BLaER1 (cell line): ENCODE measurements at regions not wholly inside any gene's neighbourhood (a gene's known extent, or its start where the extent isn't known, plus 50 kb on each side); places are given as distances from the start of the nearest gene placed in this dataset.

Experiments
- H3K27ac ChIP-seq: shearing (Covaris generic); formaldehyde crosslinking; 2 replicates; pipeline ENCODE4 v1.8.1; 2022
- H3K27me3 ChIP-seq: shearing (Covaris generic); formaldehyde crosslinking; 2 replicates; pipeline ENCODE4 v1.8.1; 2022
- H3K36me3 ChIP-seq: shearing (Covaris generic); formaldehyde crosslinking; 2 replicates; pipeline ENCODE4 v1.8.1; 2022
- H3K4me1 ChIP-seq: shearing (Covaris generic); formaldehyde crosslinking; 2 replicates; pipeline ENCODE4 v1.8.1; 2022
- H3K4me2 ChIP-seq: shearing (Covaris generic); formaldehyde crosslinking; 2 replicates; pipeline ENCODE4 v1.8.1; 2022
- H3K4me3 ChIP-seq: shearing (Covaris generic); formaldehyde crosslinking; 2 replicates; pipeline ENCODE4 v1.8.1; 2022
- H3K9ac ChIP-seq: shearing (Covaris generic); formaldehyde crosslinking; 2 replicates; pipeline ENCODE4 v1.8.1; 2022
- H3K9me3 ChIP-seq: shearing (Covaris generic); formaldehyde crosslinking; 2 replicates; pipeline ENCODE4 v1.8.1; 2022
- H4K20me1 ChIP-seq: shearing (Covaris generic); formaldehyde crosslinking; 2 replicates; pipeline ENCODE4 v1.8.1; 2022
- Cebpa-rat ChIP-seq: shearing (Covaris generic); IDR thresholded peaks from 2 replicates; pipeline ENCODE4 v1.8.1; 2022

DNA sequence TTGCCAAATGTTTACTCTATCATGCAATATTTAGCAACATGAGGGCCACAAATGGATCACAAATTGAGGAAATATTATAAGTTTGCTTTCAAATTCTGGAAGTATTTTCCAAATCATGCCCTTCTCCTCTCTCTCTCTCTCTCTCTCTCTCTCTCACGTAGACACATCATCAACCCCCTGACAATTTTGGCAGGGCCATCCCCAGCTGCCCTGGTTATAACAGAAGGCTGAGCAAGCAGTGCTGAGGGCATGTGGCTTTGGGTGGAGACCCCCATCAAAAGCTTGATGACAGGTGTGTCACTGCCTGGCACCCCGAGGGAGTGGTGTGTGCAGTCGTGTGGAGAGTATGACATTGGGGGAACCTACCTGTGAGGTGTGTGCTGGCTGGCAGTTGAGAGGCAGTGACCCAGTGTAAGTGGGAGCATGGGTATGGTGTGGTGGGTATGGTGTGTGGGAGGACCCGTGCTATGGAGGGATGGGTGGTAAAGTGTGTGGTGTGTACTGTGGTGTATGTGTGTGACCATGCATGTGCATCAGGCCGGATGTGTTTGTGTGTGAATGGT lies 224.5 kb downstream of the TTC32 start:
- H3K9me3 ChIP-seq = no peaks in the 10 kb centered on the region
- no peaks in the 10 kb centered on the region for H3K27me3 ChIP-seq
- H3K9ac ChIP-seq = no peak overlapping the region
- no peaks in the 10 kb centered on the region for H4K20me1 ChIP-seq
- no peak overlapping the region for H3K4me2 ChIP-seq
- no peak overlapping the region for H3K4me3 ChIP-seq
- no peaks in the 10 kb centered on the region for H3K4me1 ChIP-seq
- H3K27ac ChIP-seq = no peak overlapping the region
- H3K36me3 ChIP-seq = no peaks in the 10 kb centered on the region
- no peak for TF ChIP-seq Cebpa-rat

DNA sequence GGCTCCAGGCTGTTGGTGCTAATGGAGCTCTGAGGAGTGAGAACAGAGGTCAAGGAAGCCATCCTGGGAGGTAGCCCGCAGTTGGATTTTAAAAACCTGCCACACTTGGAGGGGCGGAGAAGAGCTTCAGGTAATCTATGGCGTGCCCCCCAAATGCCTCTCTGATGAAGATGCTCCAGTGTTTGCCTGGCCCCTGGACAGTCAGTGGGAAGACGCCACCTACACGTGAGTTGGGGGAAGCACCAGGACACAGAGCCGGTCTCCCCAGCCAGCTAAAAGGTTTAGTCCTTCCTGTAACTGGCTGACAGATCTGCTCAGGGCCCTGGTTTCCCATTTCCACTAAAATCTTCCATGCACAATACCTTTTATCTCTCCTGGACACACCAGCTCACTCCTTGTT lies 225.0 kb downstream of the TTC32 start:
- Histone ChIP-seq H3K27me3 (no peaks in the 10 kb centered on the region), H3K4me2 (no peak overlapping the region), H3K27ac (no peak overlapping the region), H4K20me1 (no peaks in the 10 kb centered on the region), H3K9ac (no peak overlapping the region), H3K4me1 (no peaks in the 10 kb centered on the region), H3K9me3 (no peaks in the 10 kb centered on the region), H3K36me3 (no peaks in the 10 kb centered on the region), H3K4me3 (no peak overlapping the region)
- TF ChIP-seq Cebpa-rat = no peak

DNA sequence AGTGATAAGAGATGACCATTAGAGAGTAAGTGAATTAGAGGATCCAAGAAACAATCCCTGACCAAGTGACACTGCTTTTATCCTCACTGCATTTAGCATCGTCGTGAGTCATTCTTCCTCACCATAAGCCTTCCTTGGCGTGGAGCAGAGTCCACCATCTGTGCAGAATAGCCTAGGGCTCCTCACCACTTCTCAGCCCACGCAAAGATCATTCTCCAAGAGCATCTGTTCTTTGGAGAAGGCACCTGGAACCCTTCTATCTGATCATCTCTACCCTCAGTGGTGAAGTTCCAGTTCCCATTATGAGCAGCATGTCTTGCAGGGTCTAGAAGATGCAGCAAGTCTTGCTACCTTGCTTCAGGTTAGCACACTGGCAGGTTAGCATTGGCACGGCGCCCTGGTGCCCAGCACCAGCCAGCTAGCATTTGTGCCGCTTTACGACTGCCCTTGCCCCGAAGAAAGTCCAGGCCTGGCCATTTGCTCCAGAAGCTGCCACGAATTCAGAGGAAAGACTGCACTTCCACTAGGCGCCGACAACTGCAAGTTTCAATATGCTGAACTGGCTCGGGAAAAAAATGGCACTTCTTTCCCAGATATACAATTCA lies 225.8 kb downstream of the TTC32 start:
- no peaks in the 10 kb centered on the region for H3K36me3 ChIP-seq
- TF ChIP-seq Cebpa-rat = no peak
- no peaks in the 10 kb centered on the region for H4K20me1 ChIP-seq
- H3K4me3 ChIP-seq = no peak overlapping the region
- no peak overlapping the region for H3K27ac ChIP-seq
- H3K4me2 ChIP-seq = no peak overlapping the region
- H3K9ac ChIP-seq = no peak overlapping the region
- no peaks in the 10 kb centered on the region for H3K4me1 ChIP-seq
- no peaks in the 10 kb centered on the region for H3K9me3 ChIP-seq
- H3K27me3 ChIP-seq = no peaks in the 10 kb centered on the region

DNA sequence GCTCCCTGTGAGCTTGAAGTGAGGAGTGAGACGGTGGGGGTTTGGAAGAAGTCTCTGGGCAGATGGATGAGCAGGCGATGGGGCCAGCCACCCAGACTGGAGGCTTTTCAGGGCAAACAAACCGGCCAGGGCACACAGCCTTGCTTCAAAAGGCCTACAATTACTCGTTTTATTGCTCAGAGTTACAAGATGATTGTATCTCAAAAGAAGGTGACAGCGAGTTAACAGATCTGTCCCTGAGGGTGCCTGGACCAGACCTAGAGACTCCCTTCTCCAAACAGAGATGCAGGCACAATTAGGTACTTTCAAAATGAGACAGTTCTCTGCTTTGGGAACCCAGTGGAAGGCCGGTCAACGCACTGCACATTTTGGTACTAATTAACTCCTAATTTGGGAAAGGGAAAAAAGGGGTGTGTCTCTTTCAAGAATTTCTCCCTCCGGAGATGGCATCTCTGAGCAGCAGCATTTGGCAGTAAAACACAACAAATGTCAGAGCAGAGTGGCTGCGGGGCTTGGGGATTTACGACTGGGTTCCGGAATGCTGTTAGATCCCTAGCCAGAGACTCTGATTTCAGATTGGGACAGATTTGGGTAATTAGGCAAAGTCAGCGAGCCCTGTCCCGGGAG lies 226.7 kb downstream of the TTC32 start:
- no peak for TF ChIP-seq Cebpa-rat
- no peaks in the 10 kb centered on the region for H4K20me1 ChIP-seq
- no peaks in the 10 kb centered on the region for H3K4me1 ChIP-seq
- H3K27me3 ChIP-seq = no peaks in the 10 kb centered on the region
- H3K27ac ChIP-seq = no peak overlapping the region
- no peak overlapping the region for H3K4me3 ChIP-seq
- H3K9me3 ChIP-seq = no peaks in the 10 kb centered on the region
- H3K36me3 ChIP-seq = no peaks in the 10 kb centered on the region
- H3K9ac ChIP-seq = no peak overlapping the region
- H3K4me2 ChIP-seq = no peak overlapping the region

DNA sequence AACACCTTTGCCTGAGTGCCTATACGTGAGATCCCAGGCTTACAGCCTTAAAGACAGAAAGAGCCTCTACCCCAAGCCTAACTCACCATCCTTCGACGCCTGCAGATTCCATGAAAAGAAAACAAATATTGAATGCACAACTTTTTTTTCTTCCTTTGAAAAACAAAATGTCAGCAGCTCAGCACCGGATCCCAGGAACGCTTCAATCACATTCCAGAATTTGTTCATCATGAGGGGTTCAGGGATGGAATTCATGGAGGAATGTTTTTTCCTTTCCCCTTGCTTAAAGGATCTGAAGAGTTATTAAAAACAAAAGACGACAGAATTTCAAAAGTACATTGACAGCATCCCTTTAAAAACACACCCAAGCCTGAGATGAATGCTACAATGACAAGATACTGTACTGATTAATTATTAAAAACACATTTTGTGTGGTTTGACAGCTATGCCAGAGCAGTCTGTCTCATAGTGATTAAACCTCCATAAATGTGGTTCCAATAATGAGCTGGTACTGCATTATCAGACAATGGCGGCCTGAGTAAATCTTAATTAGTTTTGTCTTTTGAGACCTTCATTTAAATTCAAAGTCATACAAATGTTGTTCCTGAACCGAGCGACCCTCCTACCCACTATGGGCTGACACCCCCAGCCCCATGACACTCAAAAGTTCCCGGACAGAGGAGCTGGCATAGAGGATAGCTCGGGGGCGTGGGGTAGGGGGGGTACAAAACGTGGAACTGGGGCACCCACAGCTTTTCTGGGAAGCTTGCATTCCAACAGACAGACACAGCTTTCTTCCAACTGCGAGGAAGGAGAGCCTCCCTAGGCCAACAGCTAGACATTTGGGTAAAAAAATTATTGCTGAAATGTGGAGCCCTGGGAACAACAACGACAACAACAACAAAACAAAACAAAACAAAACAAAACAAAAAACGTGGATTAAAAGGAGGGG lies 227.5 kb downstream of the TTC32 start:
- no peak overlapping the region for H3K27ac ChIP-seq

DNA sequence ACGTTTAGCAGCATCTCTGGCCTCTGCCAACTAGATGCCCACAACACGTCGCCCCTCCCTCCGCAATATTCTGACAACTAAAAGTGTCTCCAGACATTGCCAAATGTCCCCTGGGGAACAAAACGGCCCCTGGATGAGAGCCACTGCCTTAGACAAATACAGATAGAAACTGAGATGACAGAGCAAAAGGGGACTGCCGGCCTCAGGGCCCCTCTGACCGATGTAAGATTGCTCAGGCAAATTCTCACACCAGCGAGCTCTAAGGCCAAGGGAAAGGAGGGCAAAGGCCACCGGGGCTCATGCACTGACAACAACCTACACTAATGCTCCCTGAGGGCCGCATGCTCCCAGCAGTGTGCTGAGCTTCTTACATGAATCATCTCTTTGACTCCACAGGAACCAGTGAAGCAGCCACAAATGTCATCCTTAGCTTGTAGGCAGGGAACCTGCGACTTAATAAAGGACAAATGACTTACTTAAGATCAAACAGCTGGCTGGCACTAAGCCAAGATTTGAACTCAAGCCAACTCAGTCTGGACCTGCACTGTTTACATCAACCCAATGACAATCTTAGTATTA lies 228.5 kb downstream of the TTC32 start:
- Histone ChIP-seq H3K27ac (no peak overlapping the region), H3K4me3 (no peak overlapping the region), H3K4me1 (no peaks in the 10 kb centered on the region), H3K9me3 (no peaks in the 10 kb centered on the region), H3K9ac (no peak overlapping the region), H4K20me1 (no peaks in the 10 kb centered on the region), H3K27me3 (peaks cover 9% of the 10 kb centered on the region; the same call in 1 of the 2 replicates), H3K4me2 (no peak overlapping the region), H3K36me3 (no peaks in the 10 kb centered on the region)
- TF ChIP-seq Cebpa-rat = no peak

More for the DNA sequence above, 227.5 kb downstream of the TTC32 start:
- no peak for TF ChIP-seq Cebpa-rat
- no peaks in the 10 kb centered on the region for H3K9me3 ChIP-seq
- no peak overlapping the region for H3K4me2 ChIP-seq
- H4K20me1 ChIP-seq = no peaks in the 10 kb centered on the region
- no peaks in the 10 kb centered on the region for H3K4me1 ChIP-seq
- H3K4me3 ChIP-seq = no peak overlapping the region
- H3K27me3 ChIP-seq = peaks cover 5% of the 10 kb centered on the region; the same call in 1 of the 2 replicates
- H3K36me3 ChIP-seq = no peaks in the 10 kb centered on the region
- no peak overlapping the region for H3K9ac ChIP-seq

DNA sequence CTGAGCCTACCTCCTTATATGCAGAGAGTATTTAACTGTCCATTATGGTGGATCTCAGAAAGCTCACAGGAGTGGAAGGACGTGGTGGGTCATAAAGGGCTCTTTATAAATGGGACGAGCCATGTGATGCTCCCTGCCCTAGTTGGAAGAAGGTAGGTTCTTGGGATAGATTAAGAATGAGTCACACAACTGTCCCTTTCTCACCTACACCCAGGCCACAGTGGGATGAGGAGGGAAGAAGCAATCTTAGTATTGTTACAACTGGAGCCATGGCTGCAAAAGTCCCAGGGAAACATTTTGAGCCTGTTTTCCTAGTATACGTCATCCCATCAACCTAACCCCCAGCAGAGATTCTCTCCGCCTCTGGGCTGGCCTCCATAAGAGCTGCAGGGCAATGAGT lies 229.9 kb downstream of the TTC32 start:
- H3K4me2 ChIP-seq = no peak overlapping the region
- no peak for TF ChIP-seq Cebpa-rat
- no peak overlapping the region for H3K9ac ChIP-seq
- H3K4me1 ChIP-seq = no peaks in the 10 kb centered on the region
- peaks cover 9% of the 10 kb centered on the region; the same call in 1 of the 2 replicates for H3K27me3 ChIP-seq
- no peak overlapping the region for H3K4me3 ChIP-seq
- no peaks in the 10 kb centered on the region for H3K9me3 ChIP-seq
- H3K27ac ChIP-seq = no peak overlapping the region
- no peaks in the 10 kb centered on the region for H3K36me3 ChIP-seq
- no peaks in the 10 kb centered on the region for H4K20me1 ChIP-seq

DNA sequence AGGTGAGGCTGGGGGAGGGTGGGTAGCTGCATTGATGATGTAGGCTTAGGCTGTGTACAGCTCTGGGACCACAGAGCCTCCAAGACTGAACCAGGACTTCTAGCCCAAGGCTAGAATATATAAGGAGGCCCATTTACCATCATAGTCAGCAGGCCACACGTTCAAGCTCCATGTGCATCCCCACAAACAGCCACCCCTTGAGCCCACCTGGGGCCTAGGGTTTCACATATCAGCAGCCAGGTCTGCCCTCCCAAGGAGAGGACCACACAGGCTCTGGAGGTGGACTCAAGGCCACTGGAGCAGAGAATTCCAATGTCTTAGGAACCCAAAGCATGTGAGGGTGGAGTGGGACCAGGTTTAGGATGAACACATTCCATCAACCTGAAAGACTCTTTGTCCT lies 230.5 kb downstream of the TTC32 start:
- no peaks in the 10 kb centered on the region for H3K36me3 ChIP-seq
- no peaks in the 10 kb centered on the region for H3K9me3 ChIP-seq
- H3K9ac ChIP-seq = no peak overlapping the region
- H3K4me3 ChIP-seq = no peak overlapping the region
- no peak overlapping the region for H3K27ac ChIP-seq
- no peak overlapping the region for H3K4me2 ChIP-seq
- no peak for TF ChIP-seq Cebpa-rat
- H3K4me1 ChIP-seq = no peaks in the 10 kb centered on the region
- H3K27me3 ChIP-seq = peaks cover 9% of the 10 kb centered on the region; the same call in 1 of the 2 replicates
- no peaks in the 10 kb centered on the region for H4K20me1 ChIP-seq

DNA sequence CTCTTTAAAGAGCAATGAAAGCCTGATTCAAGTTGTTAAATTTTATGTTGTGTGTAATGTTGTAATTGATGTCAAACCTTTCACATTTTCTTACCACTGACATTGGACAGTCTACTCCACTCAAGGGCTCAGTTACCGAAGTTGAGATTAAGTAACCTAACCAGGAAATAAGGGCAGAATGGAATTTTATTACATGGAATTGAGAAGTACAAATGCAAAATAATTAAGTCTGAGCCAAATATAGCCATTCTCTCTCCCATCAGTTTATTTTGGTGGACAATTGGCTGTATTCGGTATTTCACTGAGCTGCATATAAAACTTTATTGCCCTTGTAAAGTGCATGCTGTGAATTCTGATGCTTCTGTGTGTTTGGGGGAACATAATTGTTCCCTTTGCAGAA lies 231.5 kb downstream of the TTC32 start:
- peaks cover 9% of the 10 kb centered on the region; the same call in 1 of the 2 replicates for H3K27me3 ChIP-seq
- TF ChIP-seq Cebpa-rat = no peak
- no peak overlapping the region for H3K4me2 ChIP-seq
- H3K9me3 ChIP-seq = no peaks in the 10 kb centered on the region
- no peaks in the 10 kb centered on the region for H3K4me1 ChIP-seq
- H4K20me1 ChIP-seq = no peaks in the 10 kb centered on the region
- no peaks in the 10 kb centered on the region for H3K36me3 ChIP-seq
- no peak overlapping the region for H3K27ac ChIP-seq
- H3K4me3 ChIP-seq = no peak overlapping the region
- H3K9ac ChIP-seq = no peak overlapping the region
